Upper lobe of left lung (tissue), 4 donors: ENCODE measurements at regions not wholly inside any gene's neighbourhood (a gene's known extent, or its start where the extent isn't known, plus 50 kb on each side); places are given as distances from the start of the nearest gene placed in this dataset.

Experiments
- CTCF ChIP-seq, 6 experiments: fragments of 450-650 bp in 4 of 6; fragments of 200-600 bp in 2 of 6; sonication (generic) in 2 of 6; IDR thresholded peaks; one replicate each; pipeline ENCODE4 v1.5.1; 2016 to 2019; ENCODE audit warnings: antibody characterized with exemption in 6 of 6
- EP300 ChIP-seq, 4 donors: sonication (generic); formaldehyde crosslinking; IDR thresholded peaks; one replicate each; pipeline ENCODE4 v1.5.1; 2017; ENCODE audit warnings: antibody characterized with exemption in 4 of 4, control low read depth in 2 of 4
- POLR2A ChIP-seq, 4 donors: fragments of 450-650 bp; IDR thresholded peaks; one replicate each; pipeline ENCODE4 v1.5.1; 2016 to 2017; ENCODE audit warnings: antibody characterized with exemption in 4 of 4, mild to moderate bottlenecking in 2 of 4

GRCh38 chr7:45971661-45972175 is 50.6 kb upstream of the IGFBP3 start:
- no peak for TF ChIP-seq CTCF (IDR thresholded peaks at IDR 0.05)
- no peak for TF ChIP-seq POLR2A (IDR thresholded peaks at IDR 0.05)
- no peak for TF ChIP-seq EP300 (IDR thresholded peaks at IDR 0.05)
